Stimulated activated CD4-positive, alpha-beta T cell treated with anti-CD3 and anti-CD28 coated beads, Interleukin-1b, Interleukin-23, amount 100 ng/mL, for 1 hour (primary cell): ENCODE measurements at regions not wholly inside any gene's neighbourhood (a gene's known extent, or its start where the extent isn't known, plus 50 kb on each side); places are given as distances from the start of the nearest gene placed in this dataset.

Source experiments
- DNase-seq, 2 donors: peaks; one replicate each; pipeline ENCODE4 v3.0.0-alpha.2; 2020; ENCODE audit warnings: low read depth in 2 of 2

DNA sequence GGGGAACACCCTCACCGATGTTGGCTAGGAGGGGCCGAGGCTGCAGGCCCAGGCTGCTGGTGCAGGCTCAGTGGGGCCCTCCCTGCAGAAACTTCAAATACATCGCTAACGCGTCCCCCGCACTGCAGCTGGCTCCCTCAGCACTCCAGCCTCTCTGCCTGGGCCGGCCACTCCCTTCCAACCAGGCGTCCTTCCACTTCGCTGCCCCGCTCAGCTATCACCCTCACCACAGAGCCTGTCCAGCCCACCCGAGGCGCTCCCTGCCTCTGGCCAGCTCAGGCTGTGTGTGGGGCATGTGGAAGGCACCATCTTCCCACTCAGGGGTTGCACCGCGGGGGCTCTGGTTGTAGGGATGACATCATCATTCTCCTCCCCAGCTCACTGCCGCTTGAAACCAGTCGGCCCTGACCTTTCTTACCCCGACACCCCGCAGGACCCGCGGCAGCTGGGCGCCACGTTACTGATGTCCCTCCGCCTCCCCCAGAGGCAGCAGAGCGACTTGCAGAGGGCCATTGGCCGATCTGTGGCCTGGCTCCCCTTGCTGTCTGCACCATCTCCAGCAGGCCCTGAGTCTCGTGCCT is 199.9 kb upstream of the RTL1 start:
- DNase-seq, result no peak

DNA sequence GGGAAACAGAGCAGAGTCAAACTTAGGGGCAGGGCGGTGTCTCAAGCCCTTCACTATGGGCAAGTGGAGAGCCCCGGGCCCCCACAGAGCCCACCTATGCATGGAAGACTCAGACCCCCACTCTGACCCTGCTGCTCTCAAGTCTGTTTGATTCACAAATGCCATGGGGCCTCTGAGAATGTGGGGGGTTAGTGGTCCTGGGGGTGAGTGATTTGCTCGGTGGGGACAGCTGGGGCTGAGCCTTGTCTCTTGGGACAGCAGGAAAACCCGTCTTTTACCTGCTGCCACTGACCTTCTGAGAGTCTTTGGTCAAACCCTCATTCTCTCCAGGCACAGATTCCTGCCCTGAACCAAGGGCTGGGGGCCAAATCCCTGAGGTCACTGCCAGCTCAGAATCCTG is 201.0 kb upstream of the RTL1 start:
- DNase-seq, result no peak

DNA sequence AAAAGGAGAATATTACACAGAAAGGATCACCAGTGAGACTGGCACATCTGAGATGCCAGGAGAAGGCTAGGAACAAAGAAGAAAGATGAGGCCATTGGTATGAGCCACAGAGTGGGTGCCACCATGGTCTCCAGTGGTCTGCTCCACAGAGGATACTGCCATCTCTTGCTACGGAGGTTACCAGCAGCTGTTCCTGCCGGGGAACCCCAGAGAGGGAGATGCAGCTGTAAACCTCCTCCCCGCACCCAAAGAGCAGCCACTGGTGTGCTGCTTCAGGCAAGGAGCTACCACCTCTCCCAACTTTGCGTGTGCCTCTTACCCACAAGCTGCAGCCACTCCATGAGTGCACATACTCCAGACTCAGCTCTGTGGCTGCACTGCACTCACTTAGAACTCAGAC is 201.5 kb upstream of the RTL1 start:
- no peak for DNase-seq

DNA sequence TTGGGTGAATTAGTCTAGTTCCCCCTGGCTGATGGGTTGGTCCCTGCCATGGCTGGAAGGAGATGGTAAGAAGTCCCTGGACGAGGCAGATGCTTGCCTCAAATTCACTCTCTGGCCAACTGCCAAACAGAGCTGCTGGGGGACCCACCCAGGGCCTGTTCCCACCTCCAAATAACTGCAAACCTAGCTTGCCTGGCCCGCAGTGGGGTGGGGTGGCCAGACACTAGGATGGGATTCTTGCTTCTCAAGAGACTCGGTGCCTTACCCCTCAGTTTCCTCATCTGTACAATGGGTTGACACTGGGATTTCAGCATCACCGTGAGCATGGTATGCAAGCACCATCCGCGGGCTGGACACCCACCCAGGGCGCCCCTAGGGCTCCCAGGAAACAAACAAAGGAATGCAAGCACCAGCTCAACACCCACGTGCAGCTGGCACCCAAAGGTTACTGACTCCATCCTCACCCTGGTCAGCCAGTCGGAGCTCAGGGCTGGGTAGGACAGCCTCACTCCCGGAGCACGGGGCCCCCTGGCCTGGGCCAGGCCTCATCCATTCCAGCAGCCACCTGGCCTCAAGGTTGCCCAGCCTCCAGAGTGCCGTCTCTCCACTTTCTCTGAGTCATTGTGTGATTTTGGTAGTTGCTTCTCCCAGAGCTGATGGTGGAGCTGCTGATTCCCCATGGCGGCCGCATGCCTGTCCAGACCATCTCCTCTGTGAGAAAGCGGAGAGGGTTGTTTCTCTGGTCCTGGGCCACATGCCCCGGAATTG is 205.2 kb upstream of the RTL1 start:
- DNase-seq, result no peak

DNA sequence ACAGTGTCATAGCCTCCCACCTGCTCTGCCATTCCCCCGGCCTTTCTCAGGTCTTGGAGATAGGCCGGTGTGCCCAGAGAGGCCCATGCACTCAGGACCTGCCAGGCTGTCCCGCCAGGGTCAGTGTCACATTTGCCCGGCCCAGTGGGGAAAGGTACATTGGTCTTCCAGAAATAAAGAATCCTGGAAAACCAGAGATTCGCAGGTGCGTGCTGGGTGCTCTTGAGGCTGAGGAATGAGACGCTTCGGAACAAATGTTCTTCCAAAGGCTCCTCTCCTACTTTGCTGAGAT is 205.8 kb upstream of the RTL1 start:
- DNase-seq, result no peak

DNA sequence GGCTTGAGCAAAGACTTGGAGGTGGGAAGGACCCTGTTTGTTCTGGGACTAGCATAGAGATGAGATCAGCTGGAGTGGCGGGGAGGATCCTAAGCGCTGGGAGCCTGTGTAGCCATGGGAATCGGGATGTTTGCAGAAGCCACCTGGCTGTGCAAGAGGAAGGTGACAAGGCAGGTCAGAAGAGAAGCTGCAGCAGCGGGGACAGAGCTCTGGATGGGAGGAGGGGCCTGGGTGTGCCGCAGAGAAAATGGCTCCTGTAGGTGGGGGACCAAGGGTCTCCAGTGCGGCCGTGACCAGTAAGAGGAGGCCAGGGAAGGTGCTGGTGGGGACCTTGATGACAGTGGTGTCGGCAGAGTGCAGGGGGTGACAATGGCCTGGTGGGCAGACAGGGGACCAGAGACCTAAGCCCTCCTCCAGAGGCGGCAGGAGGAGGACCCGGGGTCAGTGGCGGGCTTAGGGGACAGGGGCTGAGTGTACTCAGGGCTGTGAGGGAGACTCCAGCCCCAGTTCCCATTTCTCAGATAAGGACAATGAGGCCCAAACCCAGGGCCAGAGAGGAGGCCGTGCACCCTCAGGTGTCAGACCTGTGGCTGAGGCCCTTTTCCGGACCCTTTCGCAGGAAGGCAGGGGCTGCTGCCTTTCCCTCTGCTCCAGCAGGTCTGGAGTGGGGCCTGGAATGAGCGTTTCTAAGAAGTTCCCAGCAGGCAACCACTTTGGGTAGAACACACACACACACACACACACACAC is 206.6 kb upstream of the RTL1 start:
- no peak for DNase-seq

DNA sequence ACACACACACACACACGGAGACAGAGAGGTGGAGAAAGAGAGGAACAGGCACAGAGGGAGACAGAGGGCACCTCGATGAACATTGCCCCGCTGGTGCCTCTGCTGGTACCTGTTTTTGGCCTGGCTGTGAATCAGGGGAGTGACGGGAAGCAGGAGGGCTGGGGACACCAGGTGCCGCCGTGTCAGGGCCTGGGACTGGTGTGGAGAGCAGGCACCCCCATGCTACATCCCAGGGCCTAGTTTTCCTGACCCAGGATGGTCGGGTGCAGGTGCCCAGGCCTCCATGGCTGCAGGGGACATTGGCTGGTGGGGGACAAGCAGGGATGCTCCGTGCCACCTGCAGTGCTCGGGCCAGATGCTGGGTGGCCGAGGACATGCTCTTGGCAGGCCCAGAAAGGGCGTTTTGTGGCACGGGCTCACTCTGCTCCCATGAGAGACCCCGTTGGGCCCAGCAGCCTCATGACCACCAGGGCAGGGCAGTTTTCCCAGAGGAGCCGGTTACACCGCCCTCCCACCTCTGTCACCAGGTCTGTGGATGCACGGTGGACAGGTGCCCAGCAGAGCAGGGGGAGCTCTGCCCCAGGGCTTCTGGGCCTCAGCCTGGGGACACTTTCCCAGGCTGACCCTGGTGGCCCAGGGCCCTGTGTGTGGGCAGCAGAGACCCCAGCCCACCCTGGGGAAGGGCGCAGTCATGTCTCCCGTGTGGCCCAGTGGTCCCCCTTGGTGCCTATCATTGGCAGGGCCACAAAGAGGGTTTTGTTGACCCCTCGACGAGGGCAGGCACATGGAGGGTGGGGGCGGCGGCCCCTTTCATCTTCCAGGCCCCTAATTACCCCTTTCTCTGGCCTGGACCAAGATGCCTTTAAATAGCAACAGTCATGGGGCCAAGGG is 207.5 kb upstream of the RTL1 start:
- DNase-seq, result no peak

DNA sequence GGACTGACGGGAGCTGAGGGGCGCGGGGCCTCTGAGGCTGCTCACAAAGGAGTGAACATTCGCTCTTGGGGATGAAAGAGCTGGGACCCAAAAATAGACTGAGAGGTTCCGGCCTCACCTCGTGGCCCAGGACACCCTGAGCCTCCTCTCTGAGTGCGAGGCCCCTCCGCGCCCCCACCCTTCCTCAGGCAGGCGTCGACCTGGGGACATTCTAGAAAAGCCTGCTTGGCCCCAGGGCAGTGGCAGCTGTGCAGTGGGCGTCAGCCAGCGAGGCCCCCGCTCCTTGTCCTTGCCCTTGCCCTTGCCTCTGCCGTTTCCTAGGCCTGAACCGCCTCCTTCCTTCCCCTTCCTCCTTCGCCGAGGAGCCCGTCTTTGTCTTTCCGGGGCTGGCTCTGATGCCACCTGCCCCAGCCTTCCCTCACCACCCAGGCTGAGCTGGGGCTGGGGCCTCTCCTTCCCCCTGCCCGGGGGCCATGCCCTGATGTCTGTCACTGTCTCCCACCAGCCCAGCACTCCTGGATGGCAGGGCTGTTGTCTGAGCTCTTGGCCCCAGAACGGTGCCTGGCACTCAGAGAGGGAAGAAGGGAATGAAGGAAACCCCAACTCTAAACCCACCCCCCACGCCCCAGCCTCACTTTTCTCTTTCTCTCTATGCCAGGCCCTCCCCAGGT is 208.2 kb upstream of the RTL1 start:
- no peak for DNase-seq

DNA sequence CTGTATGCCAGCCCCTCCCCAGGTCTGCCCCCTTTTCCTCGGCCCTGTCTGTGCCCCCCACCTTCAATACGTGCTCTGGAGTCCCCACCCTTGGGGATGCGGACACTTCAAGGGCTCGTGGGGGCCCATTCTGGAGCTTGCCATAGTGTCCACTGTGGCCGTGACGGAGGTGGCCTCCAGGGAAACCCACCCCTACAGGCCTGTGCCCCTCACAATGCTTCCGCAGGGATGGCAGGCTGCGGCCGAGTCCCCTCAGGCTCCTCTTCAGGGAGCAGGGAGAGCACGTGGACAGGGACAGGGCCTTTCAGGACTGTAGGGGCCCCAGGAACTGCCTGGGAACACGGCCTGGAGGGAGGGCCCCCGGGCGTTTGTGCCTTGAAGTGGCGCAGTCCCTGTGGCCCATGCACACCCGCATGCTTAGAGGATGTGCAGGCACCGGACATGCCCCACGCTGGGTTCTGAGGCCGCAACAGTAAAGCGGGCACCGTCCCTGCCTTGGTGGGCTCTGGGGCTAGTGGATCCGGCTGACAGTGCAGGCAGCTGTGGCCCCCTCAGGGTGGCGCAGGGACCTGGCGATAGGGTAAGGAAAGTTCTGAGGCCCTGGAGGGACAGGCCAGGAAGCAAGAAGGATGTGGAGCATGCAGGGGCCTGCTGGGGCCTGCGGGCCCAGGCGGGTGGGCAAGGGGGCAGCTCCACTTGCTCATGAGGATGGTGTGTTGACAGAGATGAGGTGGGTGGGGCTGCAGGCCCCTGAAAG is 209.0 kb upstream of the RTL1 start:
- no peak for DNase-seq

DNA sequence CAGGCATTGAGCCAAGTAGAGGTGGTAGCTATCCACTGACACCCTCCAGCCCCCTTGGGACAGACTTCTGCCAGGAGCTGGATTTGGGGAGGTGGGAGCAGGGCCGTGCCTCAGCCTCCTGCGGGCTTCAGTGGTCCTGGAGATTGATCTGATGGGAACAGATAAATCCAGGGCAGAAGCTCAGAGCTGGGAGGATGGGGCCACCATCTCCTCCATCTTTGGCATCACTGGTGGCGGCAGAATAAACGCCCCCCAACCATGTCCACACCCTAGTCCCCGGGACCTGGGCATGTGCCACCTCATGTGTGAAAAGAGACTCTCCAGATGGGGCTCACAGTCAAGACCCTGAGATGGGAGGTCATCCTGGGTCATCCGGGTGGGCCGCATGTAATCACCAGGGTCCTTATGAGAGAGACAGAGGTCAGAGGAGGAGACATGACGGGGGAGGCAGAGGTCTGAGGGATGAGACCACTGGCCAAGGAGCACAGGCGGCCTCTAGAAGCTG is 209.6 kb upstream of the RTL1 start:
- no peak for DNase-seq

DNA sequence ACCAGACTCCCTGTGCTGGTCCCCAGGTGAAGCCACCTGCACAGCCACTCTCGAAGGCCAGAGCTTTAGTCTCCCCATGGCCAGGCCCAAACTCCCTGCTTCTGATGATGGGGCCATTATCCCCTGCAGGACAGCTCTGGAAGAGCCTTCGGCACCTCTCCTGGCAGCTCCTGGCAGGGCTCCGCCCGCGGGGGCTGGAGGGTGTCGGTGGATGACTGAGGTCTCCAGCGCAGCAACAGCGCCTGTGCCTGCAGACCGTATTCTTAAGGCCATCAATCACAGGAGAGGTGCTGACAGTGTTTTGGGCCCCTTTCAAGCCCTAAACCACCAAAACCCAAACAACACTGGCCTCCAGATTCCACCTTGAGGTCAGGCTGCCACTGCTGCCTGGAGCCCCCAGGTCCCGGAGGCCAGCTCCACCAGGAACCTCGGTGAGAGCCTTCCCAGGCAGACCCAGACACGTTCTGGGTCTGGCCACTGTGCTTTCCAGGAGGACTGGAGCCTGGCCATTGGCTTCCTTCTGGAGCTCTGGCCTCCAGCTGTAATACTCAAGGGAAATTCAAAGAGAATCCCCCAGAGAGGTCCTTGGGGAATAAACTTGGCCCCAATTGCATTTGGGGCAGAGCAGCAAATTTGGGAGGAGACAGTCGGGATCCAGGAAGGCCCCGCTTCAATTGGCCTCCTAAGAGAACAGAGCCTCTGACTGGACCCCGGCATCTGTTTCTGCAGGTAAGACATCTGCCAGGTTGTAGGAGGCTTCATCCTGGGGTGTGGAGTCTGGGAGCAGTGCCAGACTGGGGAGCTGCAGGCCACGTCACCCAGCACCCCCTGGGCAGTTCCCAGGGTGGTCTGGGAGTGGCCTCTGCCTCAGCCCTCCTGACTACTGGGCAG is 210.6 kb upstream of the RTL1 start:
- DNase-seq, result no peak

DNA sequence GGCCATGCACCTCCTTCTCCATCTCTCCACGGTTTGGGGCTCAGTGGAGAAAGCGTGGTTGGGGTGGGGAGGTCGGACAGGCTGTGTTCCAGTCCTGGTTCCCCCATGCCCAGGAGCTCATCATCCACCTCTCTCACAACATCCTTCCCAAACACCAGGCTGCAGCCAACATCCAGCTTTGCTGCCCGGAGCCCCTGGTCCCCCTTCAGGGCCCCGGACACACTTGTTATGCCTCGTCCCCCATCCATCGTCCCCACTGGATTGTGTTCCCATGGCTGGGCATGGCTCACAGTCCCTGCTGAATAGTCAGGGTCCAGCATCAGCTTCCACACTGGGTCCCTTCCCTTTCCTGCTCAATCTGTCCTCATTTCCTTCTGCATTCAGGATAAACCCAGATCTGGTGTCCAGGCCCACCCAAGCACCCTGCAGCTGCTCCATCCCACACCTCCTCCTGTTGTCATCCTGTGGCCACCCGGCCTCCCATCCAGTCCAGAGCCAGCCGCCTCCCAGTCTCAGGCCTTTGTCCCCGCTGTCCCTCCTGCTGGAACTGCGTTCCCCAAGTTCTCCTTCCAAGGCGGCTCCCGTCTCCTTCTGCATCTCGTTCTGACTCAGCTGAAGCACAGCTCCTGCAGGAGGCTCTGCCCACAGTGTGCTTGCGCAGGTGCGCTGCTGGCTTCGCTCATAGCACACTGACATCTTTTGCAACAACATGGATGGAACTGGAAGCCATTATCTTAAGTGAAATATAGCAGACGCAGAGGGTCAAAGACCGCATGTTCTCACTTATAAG is 211.4 kb upstream of the RTL1 start:
- DNase-seq, result no peak

DNA sequence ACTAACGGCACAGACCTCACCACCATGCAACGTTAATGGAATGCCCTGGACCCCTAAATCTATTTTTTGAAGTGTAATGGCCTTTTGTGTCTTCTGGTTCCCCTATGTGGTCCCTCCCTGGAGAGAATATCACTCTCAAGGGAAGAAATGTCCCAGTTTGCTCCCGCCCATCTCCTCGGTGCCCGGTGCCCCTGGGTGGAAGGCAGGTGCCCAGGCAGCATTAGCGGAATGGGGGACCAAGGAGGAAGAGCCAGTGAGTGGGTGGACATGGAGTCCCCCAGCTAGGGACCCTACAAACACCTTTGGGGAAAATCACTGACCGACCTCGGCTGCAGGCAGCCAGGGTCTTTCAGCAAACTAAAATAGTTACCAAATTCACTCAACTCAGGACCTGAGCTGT is 212.1 kb upstream of the RTL1 start:
- no peak for DNase-seq

DNA sequence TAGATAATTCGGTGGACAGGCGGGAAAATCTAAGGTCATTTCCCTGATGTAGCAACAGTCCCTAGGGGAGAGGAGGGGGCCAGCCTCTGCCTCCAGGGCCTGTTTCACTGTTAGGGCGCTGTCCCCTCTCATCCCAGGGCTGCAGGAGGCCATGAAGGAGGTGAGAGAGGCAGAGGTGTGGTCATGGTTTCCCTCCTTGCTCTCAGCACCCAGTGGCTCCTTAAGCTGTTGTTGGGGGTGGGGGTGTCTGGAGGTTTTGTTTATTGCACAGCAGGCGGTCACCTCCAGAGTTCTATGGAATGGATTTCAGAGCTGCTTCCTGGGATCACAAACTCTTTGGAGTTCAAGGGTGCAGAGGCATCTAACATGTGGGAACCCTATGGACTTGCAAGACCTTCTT is 212.5 kb upstream of the RTL1 start:
- DNase-seq, result no peak

DNA sequence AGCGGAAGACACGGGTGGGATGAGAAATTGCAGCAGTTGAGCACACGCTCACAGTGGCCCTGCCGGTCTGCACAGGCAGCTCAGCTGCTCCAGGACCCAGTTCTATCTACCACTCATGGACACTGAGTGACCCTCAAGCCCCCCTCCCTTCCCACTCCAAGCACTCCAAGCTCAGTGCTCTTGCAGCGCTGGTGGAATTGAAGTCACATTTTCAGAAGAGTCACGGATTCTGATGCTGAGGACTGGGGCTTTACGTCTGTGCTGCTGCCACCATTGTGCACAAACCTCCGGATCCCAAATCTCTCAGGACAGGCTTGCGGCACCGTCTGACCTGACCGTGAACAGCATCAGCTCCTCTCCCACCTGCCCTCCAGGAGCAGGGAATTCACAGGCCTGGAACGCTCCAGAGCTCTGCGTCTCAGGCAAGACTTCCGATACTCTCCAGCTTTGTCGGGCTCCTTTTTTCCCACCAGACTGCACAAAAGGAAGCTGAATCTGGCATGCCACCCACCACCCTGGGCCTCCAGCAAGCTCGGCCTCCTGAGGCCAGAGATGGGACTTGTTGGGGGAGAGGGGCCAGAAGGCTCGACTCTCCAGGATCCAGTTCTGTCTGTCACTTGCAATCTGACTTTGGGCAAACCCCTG is 213.1 kb upstream of the RTL1 start:
- no peak for DNase-seq

DNA sequence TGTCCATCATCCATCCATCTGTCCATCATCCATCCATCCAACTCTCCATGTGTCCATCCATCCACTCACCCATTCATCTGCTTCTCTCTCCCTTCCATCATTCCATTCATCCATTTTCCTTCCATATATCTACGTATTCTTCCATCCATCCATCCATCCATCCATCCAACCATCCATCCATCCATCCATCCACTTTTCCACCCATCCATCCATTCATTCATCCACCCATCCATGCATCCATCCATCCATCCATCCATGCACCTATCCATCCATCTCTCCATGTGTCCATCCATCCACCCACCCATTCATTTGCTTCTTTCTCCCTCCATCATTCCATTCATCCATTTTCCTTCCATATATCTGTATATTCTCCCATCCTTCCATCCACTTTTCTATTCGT is 214.0 kb upstream of the RTL1 start:
- DNase-seq, result no peak

DNA sequence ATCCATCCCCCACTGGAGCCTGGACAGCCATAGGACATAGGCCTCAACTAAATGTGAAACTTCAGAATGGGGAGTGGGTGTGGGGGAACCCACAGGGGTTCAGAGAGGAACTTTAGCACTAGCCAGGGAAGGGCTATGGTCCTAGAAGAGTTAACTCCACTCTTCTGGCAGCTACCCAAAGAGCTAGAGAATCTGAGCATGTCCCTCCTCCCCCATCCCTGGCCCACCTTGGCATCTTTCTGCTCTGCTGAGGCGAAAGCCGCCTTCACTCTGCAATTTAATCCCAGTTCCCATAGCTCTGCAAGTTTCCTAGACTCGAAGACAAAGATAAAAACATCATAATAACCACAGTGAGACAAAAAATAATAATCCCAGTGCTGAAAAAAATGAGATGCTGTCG is 214.7 kb upstream of the RTL1 start:
- no peak for DNase-seq

DNA sequence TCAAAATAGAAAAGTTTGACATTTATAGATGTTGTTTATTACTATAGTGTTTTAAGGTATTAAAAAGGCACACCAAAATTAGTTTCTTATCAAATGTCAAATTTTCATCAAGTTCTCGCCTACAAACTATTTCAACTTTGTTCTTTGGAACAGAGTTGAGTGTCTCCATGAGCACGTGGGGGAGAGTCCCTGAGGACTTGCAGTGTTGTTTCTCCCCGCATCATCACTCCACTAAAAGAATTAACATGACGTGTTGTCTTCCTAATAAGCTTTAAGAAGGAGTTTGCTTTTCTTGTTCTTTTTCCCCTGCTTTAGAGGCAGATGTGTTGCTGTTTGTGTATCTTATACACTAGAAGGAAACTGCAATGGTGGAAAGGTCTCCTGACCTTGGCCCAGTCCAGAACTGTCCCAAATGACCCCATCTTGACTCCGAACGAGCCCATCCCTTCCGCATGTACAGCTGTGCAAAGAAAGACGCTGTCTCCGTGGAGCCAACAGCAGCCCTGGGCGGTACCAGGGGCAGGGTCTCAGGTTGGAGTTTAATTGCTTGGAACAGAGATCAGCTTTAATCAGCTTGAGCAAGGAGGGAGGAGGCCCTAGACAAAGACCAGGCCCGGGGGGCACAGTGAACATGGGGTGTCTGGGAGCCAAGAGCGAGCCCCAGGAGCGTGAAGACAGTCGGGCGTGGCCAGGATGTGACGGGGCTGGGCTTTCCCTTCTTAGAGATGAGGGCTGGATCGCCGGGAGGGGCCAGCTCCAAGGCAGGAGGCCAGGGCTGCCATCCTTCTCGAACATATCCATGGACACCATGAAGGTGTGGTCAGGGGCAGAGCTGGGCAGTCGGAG is 215.4 kb upstream of the RTL1 start:
- DNase-seq, result no peak
